Aorta (tissue), 5 donors: ENCODE measurements at regions not wholly inside any gene's neighbourhood (a gene's known extent, or its start where the extent isn't known, plus 50 kb on each side); places are given as distances from the start of the nearest gene placed in this dataset.

Source experiments
- ATAC-seq: fragments of 200-7000 bp; cut with Tn5 transposase; one replicate; pipeline ENCODE4 v1.9.1; 2022; ENCODE audit warnings: moderate library complexity; ENCODE audit not compliant: low FRiP score
- DNase-seq, 2 donors: peaks; one replicate each; pipeline ENCODE4 v3.0.0-alpha.2; 2020
- H3K27ac ChIP-seq, 2 donors: one replicate each; pipeline ENCODE4 v1.5.1; 2013; ENCODE audit warnings: low read length in 2 of 2, mild to moderate bottlenecking in 2 of 2, moderate library complexity in 2 of 2, control low read depth in 1 of 2, inconsistent platforms in 1 of 2, low read depth in 1 of 2
- H3K27me3 ChIP-seq, 2 donors: one replicate each; pipeline ENCODE4 v1.6.1; 2013; ENCODE audit warnings: control low read depth in 1 of 2, low read length in 1 of 2, mild to moderate bottlenecking in 1 of 2, moderate library complexity in 1 of 2; ENCODE audit not compliant: insufficient read depth in 2 of 2, control insufficient read depth in 1 of 2
- H3K36me3 ChIP-seq, 2 donors: one replicate each; pipeline ENCODE4 v1.6.1; 2013; ENCODE audit warnings: control low read depth in 1 of 2, low read length in 1 of 2, mild to moderate bottlenecking in 1 of 2; ENCODE audit not compliant: insufficient read depth in 2 of 2, control insufficient read depth in 1 of 2
- H3K4me1 ChIP-seq, 2 donors: one replicate each; pipeline ENCODE4 v1.6.1; 2013; ENCODE audit warnings: low read length in 2 of 2, control low read depth in 1 of 2, mild to moderate bottlenecking in 1 of 2, moderate library complexity in 1 of 2; ENCODE audit not compliant: insufficient read depth in 2 of 2, control insufficient read depth in 1 of 2
- H3K4me3 ChIP-seq, 2 donors: one replicate each; pipeline ENCODE4 v1.5.1; 2013; ENCODE audit warnings: low read length in 2 of 2, control low read depth in 1 of 2, mild to moderate bottlenecking in 1 of 2
- H3K9me3 ChIP-seq: one replicate; pipeline ENCODE4 v1.6.1; 2013; ENCODE audit warnings: mild to moderate bottlenecking, low read length; ENCODE audit not compliant: control insufficient read depth
- WGBS, 2 donors: extraction: QIAGEN DNeasy Blood & Tissue Kit; methylation state at CpG; one replicate each; pipeline ENCODE4 v1.1.7; 2013; 5-methylcytosine and 5-hydroxymethylcytosine counted together
- intact Hi-C, 2 donors: fragments of 100-400 bp; cut with DNase I; formaldehyde crosslinking; loops; one replicate each; pipeline versions ENCODE4 v1.14.2 to v1.15.0; 2022
- donor health status: healthy with polysubstance abuse.
- donor health status: Bipolar disorder and iron deficiency.
- donor health status: DM: no; HTN: no; CAD: no.
- donor health status: DM: no; HTN: no; CAD: no.
- donor health status: DM: yes; HTN: yes; CAD: no.

DNA sequence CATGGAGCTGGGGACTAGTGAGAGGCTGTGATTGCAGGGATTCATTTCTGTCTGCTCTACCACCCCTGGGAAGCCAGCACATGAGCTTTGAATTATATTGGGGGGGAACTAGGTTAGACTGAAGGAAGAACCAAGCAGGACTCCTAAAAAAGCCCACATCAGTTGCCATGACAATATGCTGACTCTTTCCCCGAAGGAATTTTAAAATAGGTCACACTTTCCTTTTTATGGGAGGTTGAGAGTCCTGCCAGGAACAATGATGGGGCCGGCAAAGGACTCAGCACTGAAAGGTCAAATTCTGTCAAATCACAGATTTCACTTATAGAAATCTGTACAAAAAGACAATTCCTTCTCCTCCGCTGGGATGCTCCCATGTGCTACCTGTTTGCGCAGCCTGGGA is 130.8 kb downstream of the ZNF621 start:
- WGBS, 2 donors = 60 to 62% methylated on average over 4 of the region's 4 CpGs
- H3K9me3 ChIP-seq = peaks cover 1% of the 10 kb centered on the region
- DNase-seq (no peak), ATAC-seq (no peak)
- H3K27me3 ChIP-seq = no peaks in the 10 kb centered on the region
- intact Hi-C loops = no loop called here
- H3K4me3 ChIP-seq = no peak overlapping the region
- H3K4me1 ChIP-seq = no peaks in the 10 kb centered on the region
- no peaks in the 10 kb centered on the region for H3K36me3 ChIP-seq
- H3K27ac ChIP-seq = no peak overlapping the region

DNA sequence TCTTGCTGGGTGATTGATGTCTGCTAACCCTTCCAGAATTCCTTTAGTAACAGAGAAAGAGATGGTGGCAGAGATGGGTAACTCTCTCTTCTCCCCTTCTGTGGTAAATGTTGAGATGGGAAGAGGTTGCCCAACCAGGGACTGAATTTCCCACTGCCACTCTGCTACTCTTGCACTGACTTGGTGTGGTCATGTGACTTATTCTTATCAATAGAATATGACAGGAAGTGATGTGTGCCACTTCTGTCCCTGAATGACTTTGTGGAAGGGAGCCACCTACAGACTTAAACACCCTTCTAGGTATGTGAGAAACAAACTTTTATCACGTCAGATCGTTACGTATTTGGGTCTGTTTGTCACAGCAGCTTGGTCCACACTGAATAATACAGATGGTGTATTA is 132.9 kb downstream of the ZNF621 start:
- ATAC-seq (no peak), DNase-seq (no peak)
- Histone ChIP-seq H3K4me3 (no peak overlapping the region), H3K27me3 (no peaks in the 10 kb centered on the region), H3K9me3 (peaks cover 1% of the 10 kb centered on the region), H3K36me3 (no peaks in the 10 kb centered on the region), H3K4me1 (no peaks in the 10 kb centered on the region), H3K27ac (no peak overlapping the region)
- intact Hi-C loops = no loop called here
- WGBS, 2 donors = 92 to 96% methylated on average over 3 of the region's 3 CpGs

DNA sequence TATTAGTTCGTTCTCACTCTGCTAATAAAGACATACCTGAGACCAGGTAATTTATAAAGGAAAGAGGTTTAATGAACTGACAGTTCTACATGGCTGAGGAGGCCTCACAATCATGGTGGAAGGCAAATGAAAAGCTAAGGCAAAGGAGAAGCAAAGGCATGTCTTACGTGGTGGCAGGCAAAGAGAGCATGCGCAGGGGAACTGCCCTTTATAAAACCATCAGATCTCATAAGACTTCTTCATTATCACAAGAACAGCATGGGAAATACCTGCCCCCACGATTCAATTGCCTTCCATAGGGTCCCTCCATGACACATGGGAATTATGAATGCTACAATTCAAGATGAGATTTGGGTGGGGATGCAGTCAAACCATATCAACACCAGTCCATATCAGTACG is 133.5 kb downstream of the ZNF621 start:
- H3K27ac ChIP-seq = no peak overlapping the region
- H3K9me3 ChIP-seq = peaks cover 1% of the 10 kb centered on the region
- no peak for DNase-seq
- ATAC-seq = no peak
- 85 to 86% methylated on average over 5 of the region's 5 CpGs for WGBS, 2 donors
- intact Hi-C loops = no loop called here
- H3K4me3 ChIP-seq = no peak overlapping the region
- no peaks in the 10 kb centered on the region for H3K27me3 ChIP-seq
- H3K4me1 ChIP-seq = no peaks in the 10 kb centered on the region
- H3K36me3 ChIP-seq = no peaks in the 10 kb centered on the region

DNA sequence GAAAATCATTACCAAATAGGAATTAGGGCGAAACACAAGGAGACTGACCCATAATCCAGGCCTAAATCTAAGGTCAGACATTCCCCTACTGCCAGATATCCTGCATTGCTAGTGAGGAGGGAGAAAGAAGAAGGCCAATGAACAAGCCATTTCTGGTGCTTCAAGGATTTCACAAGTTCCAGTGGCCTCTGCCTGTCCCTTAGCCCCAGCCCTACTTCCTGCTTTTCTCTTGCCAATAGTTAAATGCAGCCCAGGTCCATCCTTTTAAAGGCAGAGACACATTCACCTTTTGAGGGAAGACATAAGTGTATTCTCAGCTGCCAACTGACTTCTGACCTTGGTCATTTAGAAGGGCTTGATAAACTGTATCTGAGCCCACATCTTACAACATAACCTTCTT is 135.8 kb downstream of the ZNF621 start:
- H3K27ac ChIP-seq = no peak overlapping the region
- H3K4me3 ChIP-seq = no peak overlapping the region
- H3K4me1 ChIP-seq = no peaks in the 10 kb centered on the region
- ATAC-seq = peak; percentile 58
- intact Hi-C loops = no loop called here
- no peaks in the 10 kb centered on the region for H3K27me3 ChIP-seq
- 84 to 94% methylated on average over 1 of the region's 1 CpG for WGBS, 2 donors
- no peak for DNase-seq
- peaks cover 1% of the 10 kb centered on the region for H3K9me3 ChIP-seq
- no peaks in the 10 kb centered on the region for H3K36me3 ChIP-seq

DNA sequence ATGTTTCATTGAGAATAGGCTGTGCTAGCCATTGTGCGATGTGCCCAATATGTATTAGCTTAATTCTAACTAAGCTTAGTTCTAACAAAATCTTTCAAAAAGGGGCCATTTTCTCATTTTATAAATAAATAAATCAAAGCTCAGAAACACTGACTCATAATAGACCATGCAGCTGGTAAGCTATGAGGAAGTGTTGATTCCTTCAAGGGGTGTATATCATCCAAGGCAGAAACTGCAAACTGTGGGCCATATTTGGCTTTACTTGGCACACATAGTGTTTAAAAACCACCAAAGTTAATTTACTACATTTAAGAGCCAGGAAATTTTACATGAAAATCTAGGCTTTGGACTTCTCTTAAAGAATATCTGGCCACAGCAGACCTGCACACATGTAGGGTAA is 136.5 kb downstream of the ZNF621 start:
- 97 to 100% methylated on average over 1 of the region's 1 CpG for WGBS, 2 donors
- intact Hi-C loops = no loop called here
- Histone ChIP-seq H3K27ac (no peak overlapping the region), H3K36me3 (no peaks in the 10 kb centered on the region), H3K27me3 (no peaks in the 10 kb centered on the region), H3K9me3 (peaks cover 1% of the 10 kb centered on the region), H3K4me1 (no peaks in the 10 kb centered on the region), H3K4me3 (no peak overlapping the region)
- ATAC-seq (no peak), DNase-seq (no peak)

DNA sequence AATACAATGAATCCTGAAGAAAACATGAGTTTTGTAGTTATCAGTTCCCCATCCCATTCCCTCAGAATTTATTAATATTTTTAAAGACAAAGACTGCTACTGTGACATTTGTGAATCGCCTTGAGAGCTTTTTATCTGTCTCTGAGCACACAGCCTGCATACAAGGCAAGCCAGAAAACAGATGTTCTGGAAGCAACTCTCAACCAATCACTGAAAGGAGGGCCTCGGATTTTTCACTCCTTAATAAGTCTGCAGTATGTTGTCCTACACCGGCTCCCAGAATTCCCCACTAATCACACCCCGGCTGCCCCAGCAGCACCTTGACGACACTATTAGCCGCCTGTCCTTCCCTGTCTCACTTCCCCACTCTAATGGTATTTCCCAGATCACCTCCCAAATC is 138.5 kb downstream of the ZNF621 start:
- Histone ChIP-seq H3K27ac (no peak overlapping the region), H3K9me3 (no peaks in the 10 kb centered on the region), H3K27me3 (no peaks in the 10 kb centered on the region), H3K4me3 (no peak overlapping the region), H3K36me3 (no peaks in the 10 kb centered on the region), H3K4me1 (no peaks in the 10 kb centered on the region)
- WGBS, 2 donors = 68 to 76% methylated on average over 6 of the region's 6 CpGs
- intact Hi-C loops = no loop called here
- DNase-seq (no peak), ATAC-seq (no peak)

DNA sequence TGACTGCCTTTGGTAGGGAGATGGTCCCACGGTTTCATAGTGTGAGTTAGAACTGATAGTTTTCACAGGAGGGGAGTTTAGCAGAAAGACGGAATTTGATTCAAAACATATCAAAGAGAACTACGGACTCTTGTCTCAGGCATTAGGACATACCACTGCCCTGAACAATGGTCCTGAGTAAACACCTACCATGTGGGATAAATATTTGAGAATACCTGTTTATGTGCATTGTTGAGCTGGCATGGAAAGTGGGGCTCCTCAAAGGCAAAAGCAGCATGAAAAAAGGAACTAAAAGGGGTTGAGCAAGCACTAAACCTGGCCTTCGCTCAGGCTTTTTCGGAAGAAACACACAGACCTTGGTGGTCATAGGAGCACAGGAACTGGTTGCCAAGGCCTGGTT is 144.4 kb downstream of the ZNF621 start:
- H3K36me3 ChIP-seq = no peaks in the 10 kb centered on the region
- intact Hi-C loops = no loop called here
- no peaks in the 10 kb centered on the region for H3K27me3 ChIP-seq
- no peaks in the 10 kb centered on the region for H3K4me1 ChIP-seq
- WGBS, 2 donors = 95 to 96% methylated on average over 5 of the region's 5 CpGs
- H3K4me3 ChIP-seq = no peak overlapping the region
- no peak for DNase-seq
- no peaks in the 10 kb centered on the region for H3K9me3 ChIP-seq
- H3K27ac ChIP-seq = no peak overlapping the region
- ATAC-seq = no peak

DNA sequence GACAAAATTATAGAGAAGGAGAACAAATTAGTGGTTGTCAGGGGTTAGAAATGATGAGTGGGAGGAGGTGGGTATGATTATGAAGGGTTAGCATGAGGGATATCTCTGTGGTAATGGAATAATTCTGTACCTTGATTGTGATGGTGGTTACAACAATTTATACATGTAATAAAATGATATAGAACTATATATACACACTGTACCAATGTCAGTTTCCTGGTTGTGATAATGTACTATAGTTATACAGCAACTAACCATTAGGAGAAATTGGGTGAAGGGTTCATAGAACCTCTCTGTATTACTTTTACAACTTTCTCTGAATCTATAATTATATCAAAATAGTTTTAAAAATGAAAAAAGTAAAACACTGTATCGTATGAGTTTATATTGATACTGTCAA is 148.1 kb downstream of the ZNF621 start:
- DNase-seq (no peak), ATAC-seq (no peak)
- WGBS, 2 donors = 94 to 95% methylated on average over 1 of the region's 1 CpG
- no peaks in the 10 kb centered on the region for H3K27me3 ChIP-seq
- no peaks in the 10 kb centered on the region for H3K4me1 ChIP-seq
- H3K36me3 ChIP-seq = no peaks in the 10 kb centered on the region
- intact Hi-C loops = no loop called here
- H3K9me3 ChIP-seq = peaks cover 2% of the 10 kb centered on the region
- H3K27ac ChIP-seq = no peak overlapping the region
- H3K4me3 ChIP-seq = no peak overlapping the region

DNA sequence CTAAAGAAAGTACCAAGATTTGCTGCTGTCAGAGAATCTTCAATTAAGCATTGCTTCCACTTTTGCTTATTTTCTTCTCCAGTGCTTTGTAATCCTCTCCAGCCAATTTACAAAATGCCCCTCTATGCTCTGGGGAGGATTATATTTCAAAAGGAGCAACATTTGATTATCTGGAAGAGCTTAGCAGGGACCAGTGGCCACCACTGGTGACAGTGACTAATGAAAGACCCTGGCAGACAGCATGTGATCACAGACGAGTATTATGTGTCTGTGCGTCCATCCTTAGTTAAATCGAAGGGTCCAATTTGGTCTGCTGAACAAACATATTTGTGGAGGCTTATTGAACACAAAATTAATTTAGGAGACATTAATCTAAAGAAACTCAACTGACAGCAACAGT is 152.6 kb downstream of the ZNF621 start:
- Histone ChIP-seq H3K9me3 (peaks cover 2% of the 10 kb centered on the region), H3K27me3 (no peaks in the 10 kb centered on the region), H3K27ac (no peak overlapping the region), H3K4me3 (no peak overlapping the region), H3K36me3 (no peaks in the 10 kb centered on the region), H3K4me1 (no peaks in the 10 kb centered on the region)
- ATAC-seq = no peak
- WGBS, 2 donors = 87 to 88% methylated on average over 3 of the region's 3 CpGs
- intact Hi-C loops = no loop called here
- DNase-seq = no peak
